Upper lobe of left lung (tissue), 6 donors: ENCODE measurements at regions not wholly inside any gene's neighbourhood (a gene's known extent, or its start where the extent isn't known, plus 50 kb on each side); places are given as distances from the start of the nearest gene placed in this dataset.
"Not testable (repeated sequence)": the region's sequence is repeated elsewhere in the genome, so short reads cannot be mapped to it uniquely, and the experiment has no call there.

Experiments used
- ATAC-seq, 2 donors: fragments of 200-7000 bp; cut with Tn5 transposase; one replicate each; pipeline ENCODE4 v1.9.1; 2022; ENCODE audit warnings: mild to moderate bottlenecking in 2 of 2, moderate library complexity in 2 of 2; ENCODE audit not compliant: low FRiP score in 2 of 2
- DNase-seq, 2 donors: peaks; one replicate each; pipeline ENCODE4 v3.0.0-alpha.2; 2019 to 2020
- H3K27ac ChIP-seq, 4 donors: fragments of 200-600 bp; sonication (generic); one replicate each; pipeline ENCODE4 v1.5.1; 2016 to 2019
- H3K27me3 ChIP-seq, 4 donors: fragments of 200-600 bp; sonication (generic); one replicate each; pipeline ENCODE4 v1.5.1; 2017 to 2019
- H3K36me3 ChIP-seq, 4 donors: fragments of 200-600 bp; sonication (generic); one replicate each; pipeline ENCODE4 v1.5.1; 2016 to 2019
- H3K4me1 ChIP-seq, 4 donors: fragments of 200-600 bp; sonication (generic); one replicate each; pipeline ENCODE4 v1.5.1; 2018 to 2019
- H3K4me3 ChIP-seq, 4 donors: fragments of 200-600 bp; sonication (generic); one replicate each; pipeline ENCODE4 v1.5.1; 2017 to 2019; ENCODE audit warnings: mild to moderate bottlenecking in 2 of 4, moderate library complexity in 1 of 4
- H3K9me3 ChIP-seq, 4 donors: fragments of 200-600 bp; sonication (generic); one replicate each; pipeline ENCODE4 v1.5.1; 2018 to 2019
- CTCF ChIP-seq, 6 experiments: fragments of 450-650 bp in 4 of 6; fragments of 200-600 bp in 2 of 6; sonication (generic) in 2 of 6; IDR thresholded peaks; one replicate each; pipeline ENCODE4 v1.5.1; 2016 to 2019; ENCODE audit warnings: antibody characterized with exemption in 6 of 6
- EP300 ChIP-seq, 4 donors: sonication (generic); formaldehyde crosslinking; IDR thresholded peaks; one replicate each; pipeline ENCODE4 v1.5.1; 2017; ENCODE audit warnings: antibody characterized with exemption in 4 of 4, control low read depth in 2 of 4
- POLR2A ChIP-seq, 4 donors: fragments of 450-650 bp; IDR thresholded peaks; one replicate each; pipeline ENCODE4 v1.5.1; 2016 to 2017; ENCODE audit warnings: antibody characterized with exemption in 4 of 4, mild to moderate bottlenecking in 2 of 4
- POLR2AphosphoS5 ChIP-seq, 2 donors: sonication (generic); formaldehyde crosslinking; IDR thresholded peaks; one replicate each; pipeline ENCODE4 v1.5.1; 2017; ENCODE audit warnings: antibody characterized with exemption in 2 of 2
- WGBS, 2 donors: methylation state at CpG; one replicate each; pipeline ENCODE4 v1.1.5; 2017 to 2018; 5-methylcytosine and 5-hydroxymethylcytosine counted together
- donor health status: DM: no; HTN: no; CAD: no; lungs with moderate emphysema.
- donor health status: DM: no; HTN: yes; CAD: no; lungs with severe emphysema.

GRCh38 chr22:47304191-47304831 lies 541.9 kb downstream of the TBC1D22A start:
- H3K4me1 ChIP-seq, result no peaks in the 10 kb centered on the region
- no peak overlapping the region for H3K27ac ChIP-seq
- no peaks in the 10 kb centered on the region for H3K36me3 ChIP-seq
- no peaks in the 10 kb centered on the region for H3K27me3 ChIP-seq
- no peak for TF ChIP-seq POLR2A (IDR thresholded peaks at IDR 0.05)
- no peak for TF ChIP-seq CTCF (IDR thresholded peaks at IDR 0.05)
- TF ChIP-seq POLR2AphosphoS5 (IDR thresholded peaks at IDR 0.05), result no peak
- no peak for TF ChIP-seq EP300 (IDR thresholded peaks at IDR 0.05)
- H3K4me3 ChIP-seq, result no peak overlapping the region
- peak in 1 of 2 donors; percentile 53 for DNase-seq
- no peaks in the 10 kb centered on the region for H3K9me3 ChIP-seq
- WGBS, 2 donors, result 60 to 90% methylated on average over 6 to 22 of the region's 22 CpGs
- ATAC-seq, result peak in 1 of 2 donors; percentile 41

GRCh38 chr22:47303161-47303890 lies 540.9 kb downstream of the TBC1D22A start:
- no peaks in the 10 kb centered on the region for H3K36me3 ChIP-seq
- TF ChIP-seq EP300 (IDR thresholded peaks at IDR 0.05) (no peak), POLR2A (IDR thresholded peaks at IDR 0.05) (no peak), POLR2AphosphoS5 (IDR thresholded peaks at IDR 0.05) (no peak)
- DNase-seq (no peak), ATAC-seq (no peak)
- H3K4me1 ChIP-seq, result no peaks in the 10 kb centered on the region
- no peak overlapping the region for H3K4me3 ChIP-seq
- H3K9me3 ChIP-seq, result no peaks in the 10 kb centered on the region
- no peaks in the 10 kb centered on the region for H3K27me3 ChIP-seq
- no peak overlapping the region for H3K27ac ChIP-seq
- WGBS, 2 donors, result 85 to 89% methylated on average over 14 of the region's 14 CpGs

GRCh38 chr22:47302587-47302986 lies 540.1 kb downstream of the TBC1D22A start:
- 92 to 98% methylated on average over 1 of the region's 1 CpG for WGBS, 2 donors
- ATAC-seq, H3K36me3 ChIP-seq, H3K4me3 ChIP-seq, DNase-seq, H3K9me3 ChIP-seq, H3K4me1 ChIP-seq, H3K27ac ChIP-seq, H3K27me3 ChIP-seq: not testable (repeated sequence)

- Histone ChIP-seq H3K9me3 (no peaks in the 10 kb centered on the region), H3K36me3 (no peaks in the 10 kb centered on the region), H3K27ac (no peak overlapping the region), H3K4me1 (no peaks in the 10 kb centered on the region), H3K27me3 (no peaks in the 10 kb centered on the region), H3K4me3 (no peak overlapping the region)
- 66% methylated on average over 10 to 13 of the region's 13 CpGs for WGBS, 2 donors
- TF ChIP-seq POLR2A (IDR thresholded peaks at IDR 0.05), result no peak
- no peak for TF ChIP-seq CTCF (IDR thresholded peaks at IDR 0.05)
- no peak for TF ChIP-seq POLR2AphosphoS5 (IDR thresholded peaks at IDR 0.05)
- TF ChIP-seq EP300 (IDR thresholded peaks at IDR 0.05), result no peak
- ATAC-seq, result no peak
- DNase-seq, result no peak
Measured at GRCh38 chr22:47301820-47302475, 539.5 kb downstream of the TBC1D22A start.

GRCh38 chr22:47300698-47301405 lies 538.4 kb downstream of the TBC1D22A start:
- no peak for ATAC-seq
- Histone ChIP-seq H3K36me3 (no peaks in the 10 kb centered on the region), H3K4me3 (no peak overlapping the region), H3K9me3 (no peaks in the 10 kb centered on the region), H3K27me3 (no peaks in the 10 kb centered on the region), H3K4me1 (no peaks in the 10 kb centered on the region), H3K27ac (no peak overlapping the region)
- DNase-seq, result peak in 1 of 2 donors; percentile 36
- no peak for TF ChIP-seq CTCF (IDR thresholded peaks at IDR 0.05)
- TF ChIP-seq POLR2AphosphoS5 (IDR thresholded peaks at IDR 0.05), result no peak
- TF ChIP-seq EP300 (IDR thresholded peaks at IDR 0.05), result no peak
- WGBS, 2 donors, result 83 to 84% methylated on average over 11 of the region's 11 CpGs
